Astrocyte (in vitro differentiated cells and primary cell): ENCODE measurements at regions not wholly inside any gene's neighbourhood (a gene's known extent, or its start where the extent isn't known, plus 50 kb on each side); places are given as distances from the start of the nearest gene placed in this dataset.

Source experiments
- DNase-seq: peaks from one replicate; pipeline ENCODE4 v3.0.0-alpha.2; 2010; ENCODE audit warnings: low read depth
- FAIRE-seq: peaks from 2 replicates; lab custom pipeline; 2011; peaks lifted over from hg19 to GRCh38; lab: Jason Lieb, UNC
- H2AFZ ChIP-seq: 2 replicates; pipeline ENCODE4 v1.6.0; 2012; ENCODE audit warnings: low read depth, low read length, inconsistent platforms
- H3K27ac ChIP-seq: 2 replicates; pipeline ENCODE4 v1.5.1; 2011; ENCODE audit warnings: low read depth, low read length, inconsistent platforms
- H3K27me3 ChIP-seq: 2 replicates; pipeline ENCODE4 v1.6.0; 2011; ENCODE audit warnings: low read length, inconsistent platforms; ENCODE audit not compliant: insufficient read depth
- H3K36me3 ChIP-seq: 2 replicates; pipeline ENCODE4 v1.5.1; 2011; ENCODE audit warnings: low read length, inconsistent platforms; ENCODE audit not compliant: insufficient read depth
- H3K4me1 ChIP-seq: 2 replicates; pipeline ENCODE4 v1.5.1; 2011; ENCODE audit warnings: low read length, inconsistent platforms; ENCODE audit not compliant: insufficient read depth
- H3K4me2 ChIP-seq: 2 replicates; pipeline ENCODE4 v1.6.0; 2012; ENCODE audit warnings: low read length, inconsistent platforms
- H3K4me3 ChIP-seq: 2 replicates; pipeline ENCODE4 v1.5.1; 2011; ENCODE audit warnings: low read depth, mild to moderate bottlenecking, low read length, inconsistent platforms; ENCODE audit not compliant: insufficient read depth
- H3K79me2 ChIP-seq: 2 replicates; pipeline ENCODE4 v1.6.0; 2012; ENCODE audit warnings: mild to moderate bottlenecking, low read length, inconsistent platforms; ENCODE audit not compliant: insufficient read depth
- H3K9ac ChIP-seq: 2 replicates; pipeline ENCODE4 v1.6.0; 2012; ENCODE audit warnings: mild to moderate bottlenecking, low read length, inconsistent platforms
- H3K9me3 ChIP-seq: 2 replicates; pipeline ENCODE4 v1.5.1; 2012; ENCODE audit warnings: low read depth, mild to moderate bottlenecking, low read length, inconsistent platforms; ENCODE audit not compliant: insufficient read depth
- H4K20me1 ChIP-seq: 2 replicates; pipeline ENCODE4 v1.6.0; 2012; ENCODE audit warnings: low read length, inconsistent platforms; ENCODE audit not compliant: insufficient read depth
- H3K27ac Mint-ChIP-seq: one replicate; pipeline ENCODE4 v1.8.0; 2021; ENCODE audit warnings: mild to moderate bottlenecking, mixed read lengths; ENCODE audit not compliant: unreplicated experiment
- H3K27me3 Mint-ChIP-seq: one replicate; pipeline ENCODE4 v1.8.0; 2021; ENCODE audit warnings: low read depth, mixed read lengths; ENCODE audit not compliant: unreplicated experiment
- H3K36me3 Mint-ChIP-seq: one replicate; pipeline ENCODE4 v1.8.0; 2021; ENCODE audit warnings: low read depth, mixed read lengths; ENCODE audit not compliant: unreplicated experiment
- H3K4me1 Mint-ChIP-seq: one replicate; pipeline ENCODE4 v1.8.0; 2021; ENCODE audit warnings: low read depth, mixed read lengths; ENCODE audit not compliant: unreplicated experiment
- H3K4me3 Mint-ChIP-seq: one replicate; pipeline ENCODE4 v1.8.0; 2021; ENCODE audit warnings: mild to moderate bottlenecking, moderate library complexity, mixed read lengths; ENCODE audit not compliant: unreplicated experiment
- H3K9me3 Mint-ChIP-seq: one replicate; pipeline ENCODE4 v1.8.0; 2021; ENCODE audit warnings: mild to moderate bottlenecking, mixed read lengths; ENCODE audit not compliant: unreplicated experiment
- EZH2 ChIP-seq: IDR thresholded peaks from 2 replicates; pipeline ENCODE4 v1.6.1; 2012; ENCODE audit warnings: mild to moderate bottlenecking, low read length, inconsistent platforms; ENCODE audit not compliant: insufficient read depth
- TF ChIP-seq, protein P1 (sequence below): IDR thresholded peaks from 2 replicates; pipeline ENCODE4 v1.5.1; 2011; ENCODE audit warnings: low read depth, mild to moderate bottlenecking, inconsistent platforms, low read length, moderate library complexity; ENCODE audit not compliant: insufficient read depth

DNA sequence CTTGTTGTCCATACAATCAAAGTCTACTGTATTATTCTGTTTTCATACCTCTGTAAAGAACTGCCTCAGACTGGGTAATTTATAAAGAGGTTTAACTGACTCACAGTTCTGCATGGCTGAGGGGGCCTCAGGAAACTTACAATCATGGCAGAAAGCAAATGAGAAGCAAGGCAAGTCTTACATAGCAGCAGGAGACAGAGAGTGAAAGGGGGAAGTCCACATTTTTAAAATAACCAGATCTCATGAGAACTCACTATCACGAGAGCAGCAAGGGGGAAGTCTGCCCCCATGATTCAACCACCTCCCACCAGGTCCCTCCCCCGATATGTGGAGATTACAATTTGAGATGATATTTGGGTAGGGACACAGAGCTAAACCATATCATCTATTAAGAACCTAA, 724.6 kb upstream of the CBLB start:
- TF ChIP-seq, protein P1, sequence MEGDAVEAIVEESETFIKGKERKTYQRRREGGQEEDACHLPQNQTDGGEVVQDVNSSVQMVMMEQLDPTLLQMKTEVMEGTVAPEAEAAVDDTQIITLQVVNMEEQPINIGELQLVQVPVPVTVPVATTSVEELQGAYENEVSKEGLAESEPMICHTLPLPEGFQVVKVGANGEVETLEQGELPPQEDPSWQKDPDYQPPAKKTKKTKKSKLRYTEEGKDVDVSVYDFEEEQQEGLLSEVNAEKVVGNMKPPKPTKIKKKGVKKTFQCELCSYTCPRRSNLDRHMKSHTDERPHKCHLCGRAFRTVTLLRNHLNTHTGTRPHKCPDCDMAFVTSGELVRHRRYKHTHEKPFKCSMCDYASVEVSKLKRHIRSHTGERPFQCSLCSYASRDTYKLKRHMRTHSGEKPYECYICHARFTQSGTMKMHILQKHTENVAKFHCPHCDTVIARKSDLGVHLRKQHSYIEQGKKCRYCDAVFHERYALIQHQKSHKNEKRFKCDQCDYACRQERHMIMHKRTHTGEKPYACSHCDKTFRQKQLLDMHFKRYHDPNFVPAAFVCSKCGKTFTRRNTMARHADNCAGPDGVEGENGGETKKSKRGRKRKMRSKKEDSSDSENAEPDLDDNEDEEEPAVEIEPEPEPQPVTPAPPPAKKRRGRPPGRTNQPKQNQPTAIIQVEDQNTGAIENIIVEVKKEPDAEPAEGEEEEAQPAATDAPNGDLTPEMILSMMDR = no peak
- Mint-ChIP-seq H3K4me1 (no peaks in the 10 kb centered on the region), H3K27me3 (no peaks in the 10 kb centered on the region), H3K4me3 (no peak overlapping the region), H3K36me3 (no peaks in the 10 kb centered on the region), H3K27ac (no peak overlapping the region), H3K9me3 (peaks cover 5% of the 10 kb centered on the region)
- H3K4me3 ChIP-seq = no peak overlapping the region
- H4K20me1 ChIP-seq = no peaks in the 10 kb centered on the region
- no peaks in the 10 kb centered on the region for H3K9me3 ChIP-seq
- no peak overlapping the region for H3K4me2 ChIP-seq
- H3K27ac ChIP-seq = no peak overlapping the region
- H3K4me1 ChIP-seq = no peaks in the 10 kb centered on the region
- DNase-seq (no peak), FAIRE-seq (peak; percentile 49)
- no peak overlapping the region for H2AFZ ChIP-seq
- no peaks in the 10 kb centered on the region for H3K79me2 ChIP-seq
- H3K36me3 ChIP-seq = no peaks in the 10 kb centered on the region
- no peak overlapping the region for H3K9ac ChIP-seq
- H3K27me3 ChIP-seq = no peaks in the 10 kb centered on the region

DNA sequence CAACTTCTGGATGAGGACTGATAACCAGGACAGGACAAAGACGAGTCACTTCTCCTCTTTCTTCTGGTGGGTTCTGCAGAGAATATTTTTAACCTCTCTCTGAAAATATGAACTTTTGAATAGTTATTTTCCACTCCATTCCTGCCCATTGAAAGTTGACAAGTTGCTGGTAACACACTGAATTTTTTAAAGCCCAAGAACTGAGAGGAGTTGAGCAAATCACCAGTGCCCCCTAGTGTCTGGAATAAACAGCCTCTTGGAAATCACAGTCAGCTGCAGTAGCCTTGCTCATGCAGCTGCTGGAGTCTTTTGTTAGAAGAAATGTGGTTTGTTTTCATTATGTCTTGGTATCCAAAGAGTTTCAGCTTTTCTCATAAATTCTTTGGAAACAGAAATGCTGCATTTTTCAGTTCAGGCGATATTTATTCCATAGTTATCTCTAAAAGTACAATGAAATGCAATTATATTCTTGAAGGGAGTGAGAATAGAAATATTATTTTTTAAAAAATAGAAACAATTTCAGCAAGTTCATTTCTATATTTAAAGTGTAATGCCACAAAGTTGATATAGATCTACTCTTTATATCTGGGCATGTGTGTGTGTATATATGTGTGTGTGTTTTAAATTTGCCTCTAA, 741.0 kb upstream of the CBLB start:
- H3K27ac ChIP-seq = peak overlapping the region; percentile 54
- no peaks in the 10 kb centered on the region for H4K20me1 ChIP-seq
- H3K36me3 ChIP-seq = no peaks in the 10 kb centered on the region
- H3K79me2 ChIP-seq = no peaks in the 10 kb centered on the region
- H3K4me1 Mint-ChIP-seq = peaks cover 19% of the 10 kb centered on the region
- peak overlapping the region; percentile 42 for H3K4me2 ChIP-seq
- FAIRE-seq = peak; percentile 94
- H2AFZ ChIP-seq = peak overlapping the region; percentile 58
- H3K27me3 Mint-ChIP-seq = no peaks in the 10 kb centered on the region
- H3K4me1 ChIP-seq = peaks cover 12% of the 10 kb centered on the region
- TF ChIP-seq EZH2 = no peak
- TF ChIP-seq, protein P1 = peak; percentile 99
- DNase-seq = peak; percentile 84
- H3K27ac Mint-ChIP-seq = no peak overlapping the region
- no peak overlapping the region for H3K4me3 ChIP-seq
- H3K36me3 Mint-ChIP-seq = peaks cover 2% of the 10 kb centered on the region
- no peaks in the 10 kb centered on the region for H3K27me3 ChIP-seq
- no peak overlapping the region for H3K4me3 Mint-ChIP-seq
- peaks cover 6% of the 10 kb centered on the region for H3K9me3 Mint-ChIP-seq
- H3K9ac ChIP-seq = peak overlapping the region; percentile 15
- H3K9me3 ChIP-seq = peaks cover 4% of the 10 kb centered on the region

DNA sequence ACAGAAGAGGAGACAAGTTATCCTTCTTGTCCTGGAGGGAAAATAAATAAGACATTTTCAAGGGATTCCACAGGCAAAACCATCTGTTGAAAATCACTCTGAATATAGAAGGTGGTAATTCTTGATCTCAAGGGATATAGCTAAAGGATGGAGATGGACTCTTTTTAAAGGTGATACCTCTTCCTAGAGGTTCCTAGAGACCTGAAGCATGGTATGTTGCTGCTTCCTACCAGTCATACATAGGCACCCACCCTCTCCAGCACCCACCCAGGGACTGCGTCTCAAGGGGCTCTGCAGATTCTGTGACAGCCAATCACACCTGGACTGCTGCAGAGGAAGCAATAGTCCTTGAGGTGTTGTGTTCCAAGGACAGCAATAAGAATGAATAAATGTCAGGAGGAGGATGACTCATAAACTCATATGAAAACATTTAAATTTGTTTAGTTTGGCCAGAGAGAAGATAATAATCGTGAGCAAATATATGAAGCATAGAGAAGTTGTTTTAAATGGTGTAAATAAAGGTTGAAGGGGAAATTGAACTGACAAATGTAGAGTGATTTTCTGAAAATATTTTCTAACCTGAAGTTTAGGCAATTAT, 741.6 kb upstream of the CBLB start:
- peaks cover 4% of the 10 kb centered on the region for H3K9me3 ChIP-seq
- H3K27ac ChIP-seq = peak overlapping the region; percentile 54
- Mint-ChIP-seq H3K27me3 (no peaks in the 10 kb centered on the region), H3K4me3 (no peak overlapping the region), H3K9me3 (peaks cover 6% of the 10 kb centered on the region), H3K36me3 (peaks cover 2% of the 10 kb centered on the region), H3K27ac (no peak overlapping the region), H3K4me1 (peaks cover 19% of the 10 kb centered on the region)
- no peaks in the 10 kb centered on the region for H3K36me3 ChIP-seq
- H3K4me2 ChIP-seq = peak overlapping the region; percentile 42
- no peak overlapping the region for H3K4me3 ChIP-seq
- H3K9ac ChIP-seq = peak overlapping the region; percentile 4
- H3K79me2 ChIP-seq = no peaks in the 10 kb centered on the region
- no peak overlapping the region for H2AFZ ChIP-seq
- no peaks in the 10 kb centered on the region for H3K27me3 ChIP-seq
- peak; percentile 78 for FAIRE-seq
- no peaks in the 10 kb centered on the region for H4K20me1 ChIP-seq
- DNase-seq = peak; percentile 47
- TF ChIP-seq, protein P1 = no peak
- TF ChIP-seq EZH2 = no peak
- peaks cover 12% of the 10 kb centered on the region for H3K4me1 ChIP-seq
